Kidney (tissue), 13 donors: ENCODE measurements at regions not wholly inside any gene's neighbourhood (a gene's known extent, or its start where the extent isn't known, plus 50 kb on each side); places are given as distances from the start of the nearest gene placed in this dataset.

Source experiments
- DNase-seq, 5 donors: peaks; one replicate each; pipeline ENCODE4 v3.0.0-alpha.2; 2013 to 2020
- FAIRE-seq: peaks from 2 replicates; lab custom pipeline; 2012; peaks lifted over from hg19 to GRCh38; lab: Jason Lieb, UNC
- H3K27ac ChIP-seq, 2 donors: one replicate each; pipeline ENCODE4 v1.7.0; 2013; ENCODE audit warnings: low read depth in 2 of 2, low read length in 2 of 2, inconsistent platforms in 1 of 2
- H3K27me3 ChIP-seq: one replicate; pipeline ENCODE4 v1.7.1; 2013; ENCODE audit warnings: low read length, inconsistent platforms; ENCODE audit not compliant: control insufficient read depth, insufficient read depth
- H3K36me3 ChIP-seq, 3 donors: one replicate each; pipeline versions ENCODE4 v1.7.0 to v1.7.1; 2013; ENCODE audit warnings: low read length in 3 of 3, control low read depth in 1 of 3, inconsistent platforms in 1 of 3; ENCODE audit not compliant: insufficient read depth in 3 of 3, control insufficient read depth in 2 of 3
- H3K4me1 ChIP-seq, 3 donors: one replicate each; pipeline versions ENCODE4 v1.7.0 to v1.7.1; 2013; ENCODE audit warnings: low read length in 3 of 3, inconsistent platforms in 1 of 3, low read depth in 1 of 3; ENCODE audit not compliant: control insufficient read depth in 2 of 3, insufficient read depth in 2 of 3
- H3K4me3 ChIP-seq, 3 donors: one replicate each; pipeline versions ENCODE4 v1.7.0 to v1.8.1; 2013; ENCODE audit warnings: low read length in 3 of 3, control low read depth in 1 of 3, inconsistent platforms in 1 of 3
- H3K9ac ChIP-seq, 3 donors: one replicate each; pipeline versions ENCODE4 v1.7.0 to v1.7.1; 2013; ENCODE audit warnings: low read length in 3 of 3, control low read depth in 1 of 3, inconsistent platforms in 1 of 3
- H3K9me3 ChIP-seq, 3 donors: one replicate each; pipeline versions ENCODE4 v1.7.0 to v1.7.1; 2013; ENCODE audit warnings: low read length in 3 of 3, control low read depth in 1 of 3, inconsistent platforms in 1 of 3; ENCODE audit not compliant: control insufficient read depth in 2 of 3, insufficient read depth in 1 of 3
- CTCF ChIP-seq: IDR thresholded peaks from 3 replicates; pipeline ENCODE4 v1.5.1; 2012; ENCODE audit warnings: mild to moderate bottlenecking, moderate library complexity, borderline replicate concordance; ENCODE audit not compliant: insufficient read depth; ENCODE audit errors: extremely low read depth
- intact Hi-C: fragments of 100-400 bp; cut with DNase I; formaldehyde crosslinking; loops from one replicate; pipeline ENCODE4 v1.11.1; 2022
- donor health status: control.
- donor health status: control.
- donor health status: control.
- donor health status: control.
- donor health status: control.
- donor health status: DM: yes; HTN: yes; CAD: no.
- donor health status: Normal renal cell carcinoma (clear cell type).

GRCh38 chr5:23405316-23406068, 101.9 kb upstream of the PRDM9 start:
- no peak for FAIRE-seq
- no peaks in the 10 kb centered on the region for H3K4me1 ChIP-seq
- no peak overlapping the region for H3K27ac ChIP-seq
- no peak overlapping the region for H3K4me3 ChIP-seq
- H3K9me3 ChIP-seq = no peaks in the 10 kb centered on the region
- H3K9ac ChIP-seq = no peak overlapping the region
- H3K36me3 ChIP-seq = no peaks in the 10 kb centered on the region
- H3K27me3 ChIP-seq = no peaks in the 10 kb centered on the region
- DNase-seq = no peak
- TF ChIP-seq CTCF = no peak
- intact Hi-C loops = no loop called here

- Histone ChIP-seq H3K27ac (no peak overlapping the region), H3K9me3 (no peaks in the 10 kb centered on the region), H3K4me3 (no peak overlapping the region), H3K4me1 (no peaks in the 10 kb centered on the region), H3K36me3 (no peaks in the 10 kb centered on the region), H3K27me3 (no peaks in the 10 kb centered on the region), H3K9ac (no peak overlapping the region)
- intact Hi-C loops = no loop called here
- no peak for TF ChIP-seq CTCF
- FAIRE-seq = no peak
- DNase-seq = no peak
Measured at GRCh38 chr5:23402585-23402984, 104.8 kb upstream of the PRDM9 start.

- no peak for DNase-seq
- no peak for FAIRE-seq
- no peaks in the 10 kb centered on the region for H3K4me1 ChIP-seq
- no peaks in the 10 kb centered on the region for H3K27me3 ChIP-seq
- H3K9ac ChIP-seq = no peak overlapping the region
- intact Hi-C loops = no loop called here
- no peak overlapping the region for H3K4me3 ChIP-seq
- H3K9me3 ChIP-seq = no peaks in the 10 kb centered on the region
- TF ChIP-seq CTCF = no peak
- H3K27ac ChIP-seq = no peak overlapping the region
- H3K36me3 ChIP-seq = no peaks in the 10 kb centered on the region
Measured at GRCh38 chr5:23400951-23401350, 106.5 kb upstream of the PRDM9 start.
